ENCODE measurements at regions not wholly inside any gene's neighbourhood (a gene's known extent, or its start where the extent isn't known, plus 50 kb on each side); places are given as distances from the start of the nearest gene placed in this dataset.
"Not testable (repeated sequence)": the region's sequence is repeated elsewhere in the genome, so short reads cannot be mapped to it uniquely, and the experiment has no call there.

- DNase-seq (ENCODE audit: low spot score): no peak
These were observed 183.8 kb upstream of the MKLN1 start for GRCh38 chr7:131143869-131144268.

- no peak for DNase-seq (ENCODE audit: low spot score)
These were observed 182.7 kb upstream of the MKLN1 start for GRCh38 chr7:131145026-131145425.

DNA sequence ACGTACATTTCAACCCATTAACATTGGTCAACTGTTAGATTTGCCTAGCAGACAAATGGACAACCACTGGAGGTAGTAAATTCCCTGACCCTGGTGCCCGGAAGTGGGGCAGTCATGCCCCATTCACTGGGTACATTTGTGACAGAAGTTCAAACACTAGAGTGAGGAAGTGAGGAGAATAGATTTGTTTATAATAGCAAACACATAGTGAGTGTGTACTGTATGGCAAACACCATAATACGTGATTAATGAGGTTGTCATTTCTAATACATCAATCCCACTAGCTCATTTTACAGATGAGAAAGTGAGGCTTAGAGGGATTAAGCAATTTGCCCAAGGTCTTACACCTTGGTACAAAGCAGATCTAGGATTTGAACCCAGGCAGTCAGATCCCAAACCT, 181.9 kb upstream of the MKLN1 start:
- no peak for DNase-seq (ENCODE audit: low spot score)

GRCh38 chr7:131147604-131148003, 180.1 kb upstream of the MKLN1 start:
- DNase-seq (ENCODE audit: low spot score): peak; percentile 19

DNA sequence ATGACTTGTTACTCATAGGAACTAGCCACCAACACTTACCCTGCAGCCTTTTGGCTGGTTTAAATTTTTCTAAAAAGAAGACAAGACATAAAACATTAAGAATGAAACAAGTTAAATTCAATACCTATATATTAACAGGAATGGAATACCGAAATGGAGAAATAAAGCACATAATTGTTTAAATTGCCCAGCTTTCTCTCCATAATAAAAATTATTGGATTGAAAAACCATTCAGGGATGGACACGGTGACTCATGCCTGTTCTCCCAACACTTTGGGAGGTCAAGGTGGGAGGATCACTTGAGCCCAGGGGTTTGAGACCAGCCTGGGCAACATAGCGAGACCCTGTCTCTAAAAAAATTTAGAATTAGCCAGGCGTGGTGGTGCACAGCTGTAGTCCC, 179.4 kb upstream of the MKLN1 start:
- no peak for DNase-seq (ENCODE audit: low spot score)

- DNase-seq (ENCODE audit: low spot score): no peak
These were observed 178.8 kb upstream of the MKLN1 start for GRCh38 chr7:131148708-131149428.

GRCh38 chr7:131149429-131149773, 178.3 kb upstream of the MKLN1 start:
- no peak for DNase-seq (ENCODE audit: low spot score)

- no peak for DNase-seq (ENCODE audit: low spot score)
These were observed 177.8 kb upstream of the MKLN1 start for GRCh38 chr7:131149840-131150239.

- no peak for DNase-seq (ENCODE audit: low spot score)
These were observed 176.6 kb upstream of the MKLN1 start for GRCh38 chr7:131151034-131151433.

- DNase-seq (ENCODE audit: low spot score): no peak
These were observed 174.9 kb upstream of the MKLN1 start for GRCh38 chr7:131152766-131153165.

DNA sequence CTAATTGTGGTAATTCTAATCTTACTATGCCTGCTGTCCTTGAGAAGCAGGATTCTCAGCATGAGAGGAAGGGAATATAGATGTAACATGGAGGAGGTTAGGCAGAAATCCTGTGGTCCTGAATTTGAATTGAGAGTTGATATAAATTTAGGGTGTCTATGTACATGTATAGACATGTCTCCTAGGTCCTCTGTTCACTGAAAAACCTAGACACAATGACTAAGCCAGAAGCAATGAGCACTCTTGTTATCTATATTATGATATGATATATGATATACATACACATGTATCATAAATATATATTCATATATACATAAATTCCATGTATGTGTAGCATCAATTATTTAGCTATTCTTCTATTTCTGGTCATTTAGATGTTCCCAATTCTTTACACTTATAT, 173.3 kb upstream of the MKLN1 start:
- DNase-seq (ENCODE audit: low spot score): no peak

DNA sequence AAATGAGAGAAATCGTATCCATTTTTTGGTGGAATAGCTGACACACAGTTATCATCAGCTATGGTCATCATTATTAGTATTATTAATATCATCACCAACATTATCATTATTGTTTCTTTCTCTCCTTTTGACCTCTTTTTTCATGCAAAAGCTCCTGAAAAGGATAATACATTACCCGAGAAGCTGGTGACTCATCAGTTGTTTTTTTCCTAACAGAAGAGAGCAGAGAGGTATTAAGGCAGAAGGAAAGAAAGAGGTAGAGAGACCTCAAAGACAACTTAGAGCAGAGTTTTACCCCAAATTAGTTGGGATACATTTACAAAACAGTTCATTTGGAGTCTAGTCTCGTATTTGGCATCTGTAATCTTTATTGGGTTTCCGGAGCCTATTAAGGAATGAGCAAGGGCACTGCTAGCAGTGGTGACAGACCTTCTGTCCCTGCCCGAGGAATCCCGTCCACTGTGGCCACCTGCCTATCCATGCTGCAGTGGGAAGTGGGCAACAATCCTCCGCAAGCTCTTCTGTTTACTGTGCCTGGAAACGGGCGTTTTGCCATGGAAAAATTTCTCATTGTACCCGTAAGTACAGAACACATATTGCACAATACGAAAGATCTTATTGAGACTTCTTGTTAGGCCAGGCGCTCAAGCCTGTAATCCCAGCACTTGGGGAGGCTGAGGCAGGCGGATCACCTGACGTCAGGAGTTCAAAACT, 170.0 kb upstream of the MKLN1 start:
- no peak for DNase-seq (ENCODE audit: low spot score)

DNA sequence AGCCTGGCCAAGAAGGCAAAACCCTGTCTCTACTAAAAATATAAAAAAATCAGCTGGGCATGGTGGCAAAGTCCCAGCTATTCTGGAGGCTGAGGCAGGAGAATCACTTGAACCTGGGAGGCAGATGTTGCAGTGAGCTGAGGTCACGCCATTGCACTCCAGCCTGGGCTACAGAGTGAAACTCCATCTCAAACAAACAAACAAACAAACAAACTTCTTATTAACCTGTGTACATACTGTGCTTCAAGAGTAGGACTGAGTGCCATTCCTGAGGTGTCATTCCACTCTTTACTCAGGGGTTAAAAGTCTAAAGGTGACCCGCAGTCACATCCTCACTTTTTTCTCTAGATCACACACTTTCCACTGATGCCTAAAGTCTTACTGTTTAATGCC, 169.4 kb upstream of the MKLN1 start:
- not testable (repeated sequence) for DNase-seq (ENCODE audit: low spot score)

- DNase-seq (ENCODE audit: low spot score): peak; percentile 55
These were observed 167.7 kb upstream of the MKLN1 start for GRCh38 chr7:131159961-131160361.

DNA sequence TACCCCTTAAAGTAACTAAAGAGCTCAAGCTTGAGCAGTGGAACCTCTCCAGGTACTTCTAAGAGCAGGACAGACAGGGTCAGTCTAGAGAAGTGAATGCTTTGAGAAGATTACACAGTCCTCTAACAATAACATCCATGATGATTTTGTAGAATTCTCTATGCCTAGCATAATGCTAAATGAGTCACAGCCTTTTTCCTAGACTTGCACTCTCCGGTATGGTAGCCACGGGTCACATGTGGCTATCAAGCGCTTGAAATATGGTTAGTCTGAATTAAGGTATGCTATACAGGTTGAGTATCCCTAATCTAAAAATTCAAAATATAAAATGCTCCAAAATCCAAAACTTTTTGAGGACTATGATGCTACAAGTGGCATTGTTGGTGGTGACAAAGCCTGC, 166.6 kb upstream of the MKLN1 start:
- no peak for DNase-seq (ENCODE audit: low spot score)

GRCh38 chr7:131164025-131164925, 163.4 kb upstream of the MKLN1 start:
- no peak for DNase-seq (ENCODE audit: low spot score)

GRCh38 chr7:131166066-131166465, 161.6 kb upstream of the MKLN1 start:
- DNase-seq (ENCODE audit: low spot score): no peak

DNA sequence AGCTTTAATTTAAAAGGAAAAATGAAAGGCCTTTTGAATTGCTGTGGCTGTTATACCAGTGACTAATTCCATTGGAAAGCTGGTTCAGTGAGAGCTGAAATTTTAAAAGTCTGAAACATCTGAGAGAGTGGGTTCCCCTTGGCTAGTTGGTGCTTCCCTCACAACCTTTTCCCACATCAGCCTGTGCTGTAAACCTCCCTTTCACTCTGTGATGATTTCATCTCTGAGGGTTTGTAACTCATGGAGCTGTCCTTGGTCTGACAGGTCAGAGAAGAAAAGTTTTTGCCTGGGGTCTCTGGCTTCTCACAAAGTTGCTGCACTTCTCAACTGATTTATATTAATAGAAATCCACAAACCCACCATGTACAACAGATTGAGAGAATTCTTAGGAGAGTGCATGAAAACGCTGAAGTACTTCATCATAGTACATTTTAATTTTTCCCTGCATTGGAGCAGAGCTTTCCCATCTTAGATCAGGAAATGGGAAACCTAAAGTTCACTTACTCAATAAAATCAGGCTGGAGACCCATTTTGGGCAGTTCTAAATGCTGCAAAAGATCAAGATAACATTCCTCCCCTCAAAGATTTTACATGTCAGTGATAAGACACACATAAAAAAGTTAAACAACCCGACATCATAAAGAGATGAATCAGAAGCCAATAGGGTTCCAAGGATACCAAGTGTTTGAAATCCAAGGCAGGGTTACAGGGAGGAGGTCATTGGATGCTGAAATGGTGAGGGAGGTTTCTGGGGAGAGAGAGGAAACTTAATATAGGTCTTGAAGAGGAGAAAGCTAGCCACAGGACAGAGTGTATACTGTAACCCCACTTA, 157.0 kb upstream of the MKLN1 start:
- no peak for DNase-seq (ENCODE audit: low spot score)

GRCh38 chr7:131173145-131173890, 154.4 kb upstream of the MKLN1 start:
- DNase-seq (ENCODE audit: low spot score): no peak

DNA sequence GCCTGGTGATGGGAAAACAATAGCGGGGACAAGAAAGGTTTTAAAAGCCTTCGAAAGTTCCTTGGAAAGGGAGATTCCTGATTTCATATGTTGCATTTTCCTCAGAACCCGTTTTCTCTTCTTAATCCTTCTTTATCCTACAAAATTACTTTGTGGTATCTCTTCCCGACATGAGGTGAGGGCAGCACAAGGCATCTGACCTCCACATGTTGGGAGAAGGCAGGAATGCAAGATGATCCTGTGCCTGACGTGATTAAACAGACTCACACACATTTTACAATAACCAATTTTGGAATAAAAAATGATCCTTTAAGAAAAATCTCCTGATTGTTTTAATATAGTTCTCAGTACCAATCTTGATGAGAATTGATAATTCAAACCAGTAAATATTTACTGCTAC, 153.3 kb upstream of the MKLN1 start:
- no peak for DNase-seq (ENCODE audit: low spot score)

GRCh38 chr7:131174855-131175254, 152.8 kb upstream of the MKLN1 start:
- DNase-seq (ENCODE audit: low spot score): no peak

All from globus pallidus (tissue), 1 donor.